Natural killer cell (primary cell): ENCODE measurements at regions not wholly inside any gene's neighbourhood (a gene's known extent, or its start where the extent isn't known, plus 50 kb on each side); places are given as distances from the start of the nearest gene placed in this dataset.

Source experiments
- ATAC-seq, 3 donors: fragments of 150-1000 bp in 2 of 3; fragments of 200-7000 bp in 1 of 3; cut with Tn5 transposase; 1 replicate in 1 of 3; 2 replicates in 2 of 3; pipeline ENCODE4 v1.10.0; 2021; ENCODE audit warnings: mild to moderate bottlenecking in 2 of 3, moderate library complexity in 2 of 3
- DNase-seq, 2 donors: peaks; one replicate each; pipeline versions ENCODE4 v3.0.0 to v3.0.0-alpha.2; 2013 to 2021; ENCODE audit warnings: mixed read lengths in 1 of 2
- H3K27ac ChIP-seq: one replicate; pipeline ENCODE4 v1.5.1; 2013; ENCODE audit warnings: mild to moderate bottlenecking, low read length
- H3K27me3 ChIP-seq: one replicate; pipeline ENCODE4 v1.6.1; 2013; ENCODE audit warnings: low read length; ENCODE audit not compliant: control insufficient read depth, insufficient read depth
- H3K36me3 ChIP-seq: one replicate; pipeline ENCODE4 v1.6.1; 2013; ENCODE audit warnings: low read length; ENCODE audit not compliant: control insufficient read depth, insufficient read depth
- H3K4me1 ChIP-seq: one replicate; pipeline ENCODE4 v1.6.1; 2013; ENCODE audit warnings: low read length; ENCODE audit not compliant: control insufficient read depth, insufficient read depth
- H3K4me3 ChIP-seq: one replicate; pipeline ENCODE4 v1.5.1; 2013; ENCODE audit warnings: low read length
- H3K9me3 ChIP-seq: one replicate; pipeline ENCODE4 v1.6.1; 2013; ENCODE audit warnings: low read length; ENCODE audit not compliant: control insufficient read depth, insufficient read depth
- H3K27ac Mint-ChIP-seq, 2 donors: one replicate each; pipeline ENCODE4 v1.8.0; 2022; ENCODE audit warnings: mild to moderate bottlenecking in 2 of 2, mixed read lengths in 2 of 2, moderate library complexity in 1 of 2
- H3K27me3 Mint-ChIP-seq, 2 donors: one replicate each; pipeline ENCODE4 v1.8.0; 2022; ENCODE audit warnings: low read depth in 2 of 2, mixed read lengths in 2 of 2
- H3K36me3 Mint-ChIP-seq: one replicate; pipeline ENCODE4 v1.8.0; 2022; ENCODE audit warnings: mixed read lengths
- H3K4me1 Mint-ChIP-seq, 2 donors: one replicate each; pipeline ENCODE4 v1.8.0; 2022; ENCODE audit warnings: mixed read lengths in 2 of 2
- H3K4me3 Mint-ChIP-seq: one replicate; pipeline ENCODE4 v1.8.0; 2022; ENCODE audit warnings: mild to moderate bottlenecking, moderate library complexity, mixed read lengths
- H3K9me3 Mint-ChIP-seq, 2 donors: one replicate each; pipeline ENCODE4 v1.8.0; 2022; ENCODE audit warnings: mixed read lengths in 2 of 2
- WGBS: methylation state at CpG from one replicate; pipeline ENCODE4 v1.1.7; 2013; ENCODE audit warnings: missing lambda C conversion rate; ENCODE audit not compliant: insufficient coverage; 5-methylcytosine and 5-hydroxymethylcytosine counted together
- intact Hi-C: fragments of 100-400 bp; cut with micrococcal nuclease; formaldehyde crosslinking; loops from one replicate; pipeline ENCODE4 v1.14.2; 2022
- TF ChIP-seq, protein P1 (sequence below): fragments of 200-600 bp; IDR thresholded peaks from one replicate; pipeline ENCODE4 v1.8.0; 2022; ENCODE audit warnings: antibody characterized with exemption

DNA sequence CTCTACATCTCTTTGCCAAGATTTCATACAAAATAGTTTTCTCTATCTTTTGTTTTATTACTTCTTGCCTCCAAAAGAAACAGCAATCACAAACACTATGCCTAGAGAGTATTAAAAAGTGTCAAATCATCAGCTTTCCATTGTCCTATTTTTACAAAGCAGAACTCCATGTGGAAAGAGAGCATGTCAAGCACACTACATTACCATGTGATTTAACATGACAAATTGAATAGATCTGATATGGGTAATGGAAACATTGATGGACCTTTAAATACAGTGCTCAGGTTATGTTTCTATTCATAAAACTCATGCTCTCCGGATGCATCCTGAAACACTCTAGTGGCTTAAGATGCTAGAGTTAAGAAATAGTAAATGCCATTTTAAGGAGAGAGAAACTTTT lies 791.4 kb upstream of the CTNND2 start:
- no peaks in the 10 kb centered on the region for H3K4me1 Mint-ChIP-seq
- TF ChIP-seq, protein P1, sequence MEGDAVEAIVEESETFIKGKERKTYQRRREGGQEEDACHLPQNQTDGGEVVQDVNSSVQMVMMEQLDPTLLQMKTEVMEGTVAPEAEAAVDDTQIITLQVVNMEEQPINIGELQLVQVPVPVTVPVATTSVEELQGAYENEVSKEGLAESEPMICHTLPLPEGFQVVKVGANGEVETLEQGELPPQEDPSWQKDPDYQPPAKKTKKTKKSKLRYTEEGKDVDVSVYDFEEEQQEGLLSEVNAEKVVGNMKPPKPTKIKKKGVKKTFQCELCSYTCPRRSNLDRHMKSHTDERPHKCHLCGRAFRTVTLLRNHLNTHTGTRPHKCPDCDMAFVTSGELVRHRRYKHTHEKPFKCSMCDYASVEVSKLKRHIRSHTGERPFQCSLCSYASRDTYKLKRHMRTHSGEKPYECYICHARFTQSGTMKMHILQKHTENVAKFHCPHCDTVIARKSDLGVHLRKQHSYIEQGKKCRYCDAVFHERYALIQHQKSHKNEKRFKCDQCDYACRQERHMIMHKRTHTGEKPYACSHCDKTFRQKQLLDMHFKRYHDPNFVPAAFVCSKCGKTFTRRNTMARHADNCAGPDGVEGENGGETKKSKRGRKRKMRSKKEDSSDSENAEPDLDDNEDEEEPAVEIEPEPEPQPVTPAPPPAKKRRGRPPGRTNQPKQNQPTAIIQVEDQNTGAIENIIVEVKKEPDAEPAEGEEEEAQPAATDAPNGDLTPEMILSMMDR = no peak
- H3K27ac ChIP-seq = no peak overlapping the region
- DNase-seq = no peak
- H3K9me3 Mint-ChIP-seq = no peaks in the 10 kb centered on the region
- intact Hi-C loops = no loop called here
- no peaks in the 10 kb centered on the region for H3K9me3 ChIP-seq
- no peak overlapping the region for H3K4me3 ChIP-seq
- no peak overlapping the region for H3K27ac Mint-ChIP-seq
- ATAC-seq = no peak
- no peaks in the 10 kb centered on the region for H3K36me3 ChIP-seq
- H3K4me1 ChIP-seq = no peaks in the 10 kb centered on the region
- WGBS = 60% methylated on average over 1 of the region's 1 CpG
- peaks cover 0 to 4% of the 10 kb centered on the region in 2 donors for H3K27me3 Mint-ChIP-seq
- H3K4me3 Mint-ChIP-seq = no peak overlapping the region
- no peaks in the 10 kb centered on the region for H3K27me3 ChIP-seq
- H3K36me3 Mint-ChIP-seq = no peaks in the 10 kb centered on the region

DNA sequence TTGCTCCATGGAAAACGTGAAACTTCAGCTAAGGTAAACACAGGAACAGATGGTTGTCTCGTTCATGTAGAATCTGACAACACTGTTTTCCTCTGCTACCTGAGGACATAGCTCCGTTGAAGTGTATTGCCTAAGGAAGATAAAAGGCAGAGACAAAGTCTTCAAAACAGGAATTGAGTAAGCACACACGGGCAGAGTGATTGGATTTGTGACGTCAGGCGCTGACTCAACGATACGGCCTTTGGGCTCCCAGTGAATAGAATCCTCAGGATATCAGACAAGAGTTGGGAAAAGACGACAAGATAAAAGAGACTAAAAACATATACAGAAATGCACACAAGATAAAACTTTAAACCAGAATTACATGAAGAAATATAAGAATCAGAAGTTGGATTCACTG lies 787.1 kb upstream of the CTNND2 start:
- no peak for ATAC-seq
- no peaks in the 10 kb centered on the region for H3K4me1 ChIP-seq
- Mint-ChIP-seq H3K27ac (no peak overlapping the region), H3K9me3 (peaks cover 2 to 4% of the 10 kb centered on the region in 2 donors), H3K4me1 (no peaks in the 10 kb centered on the region), H3K4me3 (no peak overlapping the region), H3K36me3 (no peaks in the 10 kb centered on the region), H3K27me3 (no peaks in the 10 kb centered on the region)
- H3K9me3 ChIP-seq = no peaks in the 10 kb centered on the region
- intact Hi-C loops = no loop called here
- TF ChIP-seq, protein P1 = no peak
- H3K27me3 ChIP-seq = no peaks in the 10 kb centered on the region
- DNase-seq = no peak
- H3K36me3 ChIP-seq = no peaks in the 10 kb centered on the region
- H3K27ac ChIP-seq = no peak overlapping the region
- 77% methylated on average over 8 of the region's 9 CpGs for WGBS
- H3K4me3 ChIP-seq = no peak overlapping the region

DNA sequence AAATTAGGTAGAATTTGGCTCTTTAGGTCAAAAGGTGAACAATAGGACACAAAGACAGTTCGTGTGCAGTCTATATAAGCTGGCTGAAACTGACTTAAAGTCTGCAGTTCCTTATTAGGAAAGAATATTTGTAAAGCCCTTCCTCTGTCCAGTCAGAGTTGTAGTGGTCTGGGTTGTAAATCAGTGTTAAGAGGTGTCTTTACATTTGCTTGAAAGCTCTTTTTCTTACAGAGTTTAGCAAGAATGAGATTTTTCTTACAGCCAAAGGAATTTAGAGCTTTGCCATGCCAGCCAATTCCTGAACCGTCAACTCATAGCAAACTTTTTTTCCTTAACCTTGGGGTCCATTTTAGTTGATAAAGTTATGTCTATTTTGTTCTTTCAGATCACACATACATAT lies 786.1 kb upstream of the CTNND2 start:
- intact Hi-C loops = no loop called here
- Mint-ChIP-seq H3K27me3 (no peaks in the 10 kb centered on the region), H3K9me3 (peaks cover 2 to 4% of the 10 kb centered on the region in 2 donors), H3K4me1 (no peaks in the 10 kb centered on the region), H3K36me3 (no peaks in the 10 kb centered on the region), H3K27ac (no peak overlapping the region), H3K4me3 (no peak overlapping the region)
- TF ChIP-seq, protein P1 = no peak
- 50% methylated on average over 1 of the region's 2 CpGs for WGBS
- no peak for ATAC-seq
- DNase-seq = no peak
- no peaks in the 10 kb centered on the region for H3K27me3 ChIP-seq
- H3K36me3 ChIP-seq = no peaks in the 10 kb centered on the region
- H3K4me1 ChIP-seq = no peaks in the 10 kb centered on the region
- no peaks in the 10 kb centered on the region for H3K9me3 ChIP-seq
- no peak overlapping the region for H3K27ac ChIP-seq
- no peak overlapping the region for H3K4me3 ChIP-seq

DNA sequence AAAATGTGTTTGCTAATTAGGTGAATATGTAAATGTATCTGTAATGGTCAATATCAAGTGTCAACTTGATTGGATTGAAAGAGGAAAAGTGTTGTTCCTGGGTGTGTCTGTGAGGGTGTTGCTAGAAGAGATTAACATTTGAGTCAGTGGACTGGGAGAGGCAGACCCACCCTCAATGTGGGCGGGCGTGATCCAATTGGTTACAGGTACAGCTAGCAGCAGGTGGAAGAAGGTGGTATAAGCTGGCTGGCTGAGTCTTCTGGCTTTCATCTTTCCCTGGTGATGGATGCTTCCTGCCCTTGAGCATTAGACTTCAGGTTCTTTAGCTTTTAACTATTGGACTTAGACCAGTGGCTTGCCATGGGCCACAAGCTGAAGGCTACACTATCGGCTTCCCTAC lies 779.0 kb upstream of the CTNND2 start:
- Mint-ChIP-seq H3K36me3 (no peaks in the 10 kb centered on the region), H3K4me1 (no peaks in the 10 kb centered on the region)
- 76% methylated on average over 3 of the region's 3 CpGs for WGBS

More for the DNA sequence above, 779.0 kb upstream of the CTNND2 start:
- TF ChIP-seq, protein P1 = no peak
- no peak for ATAC-seq
- DNase-seq = no peak
- no peaks in the 10 kb centered on the region for H3K9me3 Mint-ChIP-seq
- no peak overlapping the region for H3K27ac Mint-ChIP-seq
- intact Hi-C loops = no loop called here
- Histone ChIP-seq H3K4me3 (no peak overlapping the region), H3K4me1 (no peaks in the 10 kb centered on the region), H3K27me3 (no peaks in the 10 kb centered on the region), H3K9me3 (no peaks in the 10 kb centered on the region), H3K27ac (no peak overlapping the region), H3K36me3 (no peaks in the 10 kb centered on the region)
- H3K27me3 Mint-ChIP-seq = no peaks in the 10 kb centered on the region
- H3K4me3 Mint-ChIP-seq = no peak overlapping the region
